ENCODE measurements at regions not wholly inside any gene's neighbourhood (a gene's known extent, or its start where the extent isn't known, plus 50 kb on each side); places are given as distances from the start of the nearest gene placed in this dataset.

- TF ChIP-seq EZH2 (IDR thresholded peaks at IDR 0.05) (no peak), POLR2AphosphoS5 (IDR thresholded peaks at IDR 0.05; ENCODE audit: borderline replicate concordance, low read depth, low read length) (no peak), FOXP2 (optimal IDR thresholded peaks at IDR 0.05; ENCODE audit: control extremely low read depth, extremely low read length, insufficient read depth) (no peak)
- H3K4me3 ChIP-seq, result no peak overlapping the region
- no peak overlapping the region for H3K27ac ChIP-seq
- H3K9ac ChIP-seq (ENCODE audit: insufficient read length), result no peak overlapping the region
- H3K9me3 ChIP-seq (ENCODE audit: low read depth, low read length), result no peaks in the 10 kb centered on the region
- no peak for DNase-seq (ENCODE audit: low read depth, low spot score)
- no peaks in the 10 kb centered on the region for H3K36me3 ChIP-seq (ENCODE audit: insufficient read depth, low read length)
Measured at GRCh38 chr11:131223198-131223991, 147.0 kb upstream of the NTM start.

- TF ChIP-seq EZH2 (IDR thresholded peaks at IDR 0.05) (no peak), FOXP2 (optimal IDR thresholded peaks at IDR 0.05; ENCODE audit: control extremely low read depth, extremely low read length, insufficient read depth) (no peak), POLR2AphosphoS5 (IDR thresholded peaks at IDR 0.05; ENCODE audit: borderline replicate concordance, low read depth, low read length) (no peak)
- no peak overlapping the region for H3K9ac ChIP-seq (ENCODE audit: insufficient read length)
- no peak for DNase-seq (ENCODE audit: low read depth, low spot score)
- H3K9me3 ChIP-seq (ENCODE audit: low read depth, low read length), result no peaks in the 10 kb centered on the region
- no peak overlapping the region for H3K27ac ChIP-seq
- H3K36me3 ChIP-seq (ENCODE audit: insufficient read depth, low read length), result no peaks in the 10 kb centered on the region
- H3K4me3 ChIP-seq, result no peak overlapping the region
Measured at GRCh38 chr11:131228378-131228777, 142.0 kb upstream of the NTM start.

GRCh38 chr11:131229221-131229620 is 141.2 kb upstream of the NTM start:
- Histone ChIP-seq H3K4me3 (no peak overlapping the region), H3K27ac (no peak overlapping the region), H3K36me3 (ENCODE audit: insufficient read depth, low read length) (no peaks in the 10 kb centered on the region), H3K9me3 (ENCODE audit: low read depth, low read length) (no peaks in the 10 kb centered on the region), H3K9ac (ENCODE audit: insufficient read length) (no peak overlapping the region)
- TF ChIP-seq FOXP2 (optimal IDR thresholded peaks at IDR 0.05; ENCODE audit: control extremely low read depth, extremely low read length, insufficient read depth) (no peak), POLR2AphosphoS5 (IDR thresholded peaks at IDR 0.05; ENCODE audit: borderline replicate concordance, low read depth, low read length) (no peak), EZH2 (IDR thresholded peaks at IDR 0.05) (no peak)
- DNase-seq (ENCODE audit: low read depth, low spot score), result no peak

- Histone ChIP-seq H3K4me3 (no peak overlapping the region), H3K9me3 (ENCODE audit: low read depth, low read length) (no peaks in the 10 kb centered on the region), H3K9ac (ENCODE audit: insufficient read length) (no peak overlapping the region), H3K27ac (no peak overlapping the region), H3K36me3 (ENCODE audit: insufficient read depth, low read length) (no peaks in the 10 kb centered on the region)
- DNase-seq (ENCODE audit: low read depth, low spot score), result no peak
- TF ChIP-seq EZH2 (IDR thresholded peaks at IDR 0.05) (no peak), FOXP2 (optimal IDR thresholded peaks at IDR 0.05; ENCODE audit: control extremely low read depth, extremely low read length, insufficient read depth) (no peak), POLR2AphosphoS5 (IDR thresholded peaks at IDR 0.05; ENCODE audit: borderline replicate concordance, low read depth, low read length) (no peak)
Measured at GRCh38 chr11:131231317-131231940, 139.0 kb upstream of the NTM start.

- Histone ChIP-seq H3K27ac (no peak overlapping the region), H3K9me3 (ENCODE audit: low read depth, low read length) (no peaks in the 10 kb centered on the region), H3K4me3 (no peak overlapping the region), H3K9ac (ENCODE audit: insufficient read length) (no peak overlapping the region), H3K36me3 (ENCODE audit: insufficient read depth, low read length) (no peaks in the 10 kb centered on the region)
- DNase-seq (ENCODE audit: low read depth, low spot score), result no peak
- TF ChIP-seq EZH2 (IDR thresholded peaks at IDR 0.05) (no peak), POLR2AphosphoS5 (IDR thresholded peaks at IDR 0.05; ENCODE audit: borderline replicate concordance, low read depth, low read length) (no peak), FOXP2 (optimal IDR thresholded peaks at IDR 0.05; ENCODE audit: control extremely low read depth, extremely low read length, insufficient read depth) (no peak)
Measured at GRCh38 chr11:131232261-131232660, 138.2 kb upstream of the NTM start.

- H3K9me3 ChIP-seq (ENCODE audit: low read depth, low read length), result no peaks in the 10 kb centered on the region
- H3K9ac ChIP-seq (ENCODE audit: insufficient read length), result no peak overlapping the region
- no peak for DNase-seq (ENCODE audit: low read depth, low spot score)
- H3K4me3 ChIP-seq, result no peak overlapping the region
- TF ChIP-seq EZH2 (IDR thresholded peaks at IDR 0.05) (no peak), POLR2AphosphoS5 (IDR thresholded peaks at IDR 0.05; ENCODE audit: borderline replicate concordance, low read depth, low read length) (no peak), FOXP2 (optimal IDR thresholded peaks at IDR 0.05; ENCODE audit: control extremely low read depth, extremely low read length, insufficient read depth) (no peak)
- no peaks in the 10 kb centered on the region for H3K36me3 ChIP-seq (ENCODE audit: insufficient read depth, low read length)
- no peak overlapping the region for H3K27ac ChIP-seq
Measured at GRCh38 chr11:131234221-131234620, 136.2 kb upstream of the NTM start.

GRCh38 chr11:131235328-131236298 is 134.8 kb upstream of the NTM start:
- no peak for DNase-seq (ENCODE audit: low read depth, low spot score)
- Histone ChIP-seq H3K4me3 (no peak overlapping the region), H3K9ac (ENCODE audit: insufficient read length) (no peak overlapping the region), H3K27ac (no peak overlapping the region), H3K9me3 (ENCODE audit: low read depth, low read length) (no peaks in the 10 kb centered on the region), H3K36me3 (ENCODE audit: insufficient read depth, low read length) (no peaks in the 10 kb centered on the region)
- TF ChIP-seq FOXP2 (optimal IDR thresholded peaks at IDR 0.05; ENCODE audit: control extremely low read depth, extremely low read length, insufficient read depth) (no peak), EZH2 (IDR thresholded peaks at IDR 0.05) (no peak), POLR2AphosphoS5 (IDR thresholded peaks at IDR 0.05; ENCODE audit: borderline replicate concordance, low read depth, low read length) (no peak)

- no peaks in the 10 kb centered on the region for H3K9me3 ChIP-seq (ENCODE audit: low read depth, low read length)
- TF ChIP-seq POLR2AphosphoS5 (IDR thresholded peaks at IDR 0.05; ENCODE audit: borderline replicate concordance, low read depth, low read length) (no peak), FOXP2 (optimal IDR thresholded peaks at IDR 0.05; ENCODE audit: control extremely low read depth, extremely low read length, insufficient read depth) (no peak), EZH2 (IDR thresholded peaks at IDR 0.05) (no peak)
- no peak overlapping the region for H3K27ac ChIP-seq
- no peak for DNase-seq (ENCODE audit: low read depth, low spot score)
- H3K9ac ChIP-seq (ENCODE audit: insufficient read length), result no peak overlapping the region
- no peak overlapping the region for H3K4me3 ChIP-seq
- no peaks in the 10 kb centered on the region for H3K36me3 ChIP-seq (ENCODE audit: insufficient read depth, low read length)
Measured at GRCh38 chr11:131240421-131240820, 130.0 kb upstream of the NTM start.
